Liver (tissue), 7 donors: ENCODE measurements at regions not wholly inside any gene's neighbourhood (a gene's known extent, or its start where the extent isn't known, plus 50 kb on each side); places are given as distances from the start of the nearest gene placed in this dataset.

Experiments
- DNase-seq: peaks from one replicate; pipeline ENCODE4 v3.0.0-alpha.2; 2017; ENCODE audit warnings: low spot score
- H3K27ac ChIP-seq, 2 donors: one replicate each; pipeline ENCODE4 v1.7.0; 2013; ENCODE audit warnings: inconsistent platforms in 2 of 2, low read length in 2 of 2, control low read depth in 1 of 2, low read depth in 1 of 2, mild to moderate bottlenecking in 1 of 2
- H3K27me3 ChIP-seq, 4 donors: one replicate each; pipeline versions ENCODE4 v1.6.1 to v1.7.0; 2013; ENCODE audit warnings: low read length in 3 of 4, inconsistent platforms in 1 of 4, mild to moderate bottlenecking in 1 of 4, moderate library complexity in 1 of 4; ENCODE audit not compliant: control insufficient read depth in 4 of 4, insufficient read depth in 4 of 4
- H3K36me3 ChIP-seq, 4 donors: one replicate each; pipeline versions ENCODE4 v1.6.1 to v1.7.0; 2013; ENCODE audit warnings: low read length in 3 of 4, mild to moderate bottlenecking in 3 of 4, low read depth in 1 of 4, moderate library complexity in 1 of 4; ENCODE audit not compliant: control insufficient read depth in 4 of 4, insufficient read depth in 3 of 4
- H3K4me1 ChIP-seq, 4 donors: one replicate each; pipeline versions ENCODE4 v1.6.1 to v1.7.0; 2013; ENCODE audit warnings: low read length in 3 of 4, mild to moderate bottlenecking in 3 of 4, moderate library complexity in 1 of 4; ENCODE audit not compliant: control insufficient read depth in 4 of 4, insufficient read depth in 4 of 4
- H3K4me3 ChIP-seq, 3 donors: one replicate each; pipeline versions ENCODE4 v1.6.1 to v1.7.0; 2013; ENCODE audit warnings: low read length in 3 of 3, control low read depth in 1 of 3, low read depth in 1 of 3, mild to moderate bottlenecking in 1 of 3
- H3K9ac ChIP-seq, 2 donors: one replicate each; pipeline ENCODE4 v1.7.0; 2013; ENCODE audit warnings: low read length in 2 of 2, mild to moderate bottlenecking in 2 of 2, moderate library complexity in 2 of 2, control low read depth in 1 of 2, low read depth in 1 of 2
- H3K9me3 ChIP-seq, 4 donors: one replicate each; pipeline versions ENCODE4 v1.6.1 to v1.7.0; 2013; ENCODE audit warnings: low read length in 3 of 4; ENCODE audit not compliant: control insufficient read depth in 4 of 4
- ATF3 ChIP-seq: IDR thresholded peaks from 2 replicates; pipeline ENCODE4 v1.6.1; 2016; ENCODE audit warnings: antibody characterized with exemption
- EGR1 ChIP-seq, 2 donors: IDR thresholded peaks; 2 replicates each; pipeline ENCODE4 v1.6.1; 2016 to 2018; ENCODE audit warnings: antibody characterized with exemption in 2 of 2, low read depth in 2 of 2
- HNF4A ChIP-seq, 2 donors: conservative IDR thresholded peaks; 2 replicates each; pipeline ENCODE4 v1.6.1; 2016; ENCODE audit warnings: antibody characterized with exemption in 2 of 2, mild to moderate bottlenecking in 2 of 2
- JUND ChIP-seq, 2 donors: IDR thresholded peaks; 2 replicates each; pipeline ENCODE4 v1.6.1; 2016; ENCODE audit warnings: antibody characterized with exemption in 2 of 2
- NR2F2 ChIP-seq: IDR thresholded peaks from 2 replicates; pipeline ENCODE4 v1.6.1; 2016; ENCODE audit warnings: antibody characterized with exemption
- RAD21 ChIP-seq, 2 donors: IDR thresholded peaks; 2 replicates each; pipeline ENCODE4 v1.6.1; 2016; ENCODE audit warnings: antibody characterized with exemption in 2 of 2, mild to moderate bottlenecking in 2 of 2
- RXRA ChIP-seq, 2 donors: IDR thresholded peaks; 2 replicates each; pipeline ENCODE4 v1.6.1; 2017 to 2018; ENCODE audit warnings: antibody characterized with exemption in 2 of 2, mild to moderate bottlenecking in 1 of 2
- SP1 ChIP-seq: IDR thresholded peaks from 2 replicates; pipeline ENCODE4 v1.6.1; 2018; ENCODE audit warnings: antibody characterized with exemption, mild to moderate bottlenecking
- WGBS: extraction: QIAGEN DNeasy Blood & Tissue Kit; methylation state at CpG from one replicate; pipeline ENCODE4 v1.1.7; 2013; 5-methylcytosine and 5-hydroxymethylcytosine counted together
- TF ChIP-seq, protein P1 (sequence below): IDR thresholded peaks from 2 replicates; pipeline ENCODE4 v1.6.1; 2016; ENCODE audit warnings: antibody characterized with exemption, mild to moderate bottlenecking
- donor health status: healthy.
- donor health status: healthy.
- donor health status: healthy.
- donor health status: healthy.

DNA sequence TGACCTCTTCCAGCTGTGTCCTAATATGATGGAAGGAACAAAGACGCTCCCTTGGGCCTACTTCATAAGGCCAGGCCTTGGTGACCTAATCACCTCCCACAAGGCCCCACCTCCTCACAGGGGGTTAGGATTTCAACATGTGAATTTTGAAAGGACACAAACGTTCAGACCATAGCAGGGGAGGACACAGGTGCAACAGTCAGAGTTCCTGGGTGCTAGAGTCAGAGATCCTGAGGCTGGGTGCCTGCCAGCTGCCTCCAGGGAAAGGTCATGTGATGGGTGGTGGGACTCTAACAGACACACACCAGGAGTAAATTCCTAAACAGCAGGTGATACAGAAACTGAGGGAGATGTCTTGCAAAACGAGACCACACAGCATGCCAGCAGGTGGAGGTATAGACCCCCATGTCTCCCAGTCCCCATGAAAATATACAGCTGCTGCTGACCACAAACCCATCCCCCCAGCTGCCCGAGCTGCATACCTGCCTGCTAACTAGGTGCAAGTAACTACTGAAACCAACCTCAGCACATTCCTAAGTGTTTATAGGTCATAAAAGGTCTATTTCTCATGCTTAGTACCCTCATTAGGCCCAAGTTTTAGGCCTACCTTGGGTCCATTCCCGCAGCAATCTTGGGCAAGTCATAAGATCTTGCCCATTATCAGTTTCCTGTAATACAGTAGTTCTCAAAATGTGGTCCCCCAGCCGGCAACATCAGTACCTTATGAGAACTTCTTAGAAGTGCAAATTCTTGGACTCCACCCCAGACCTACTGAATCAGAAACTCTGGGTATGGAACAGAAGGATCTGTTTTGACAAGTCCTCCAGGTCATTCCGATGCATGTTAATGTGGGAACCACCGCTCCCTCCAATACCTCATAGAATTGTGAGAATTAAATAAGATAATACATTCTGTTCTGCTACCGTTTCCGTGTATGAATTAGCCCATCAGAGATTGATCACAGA is 245.3 kb downstream of the ENC1 start:
- peak; percentile 40 for DNase-seq
- Histone ChIP-seq H3K27ac (no peak overlapping the region), H3K4me3 (no peak overlapping the region)

DNA sequence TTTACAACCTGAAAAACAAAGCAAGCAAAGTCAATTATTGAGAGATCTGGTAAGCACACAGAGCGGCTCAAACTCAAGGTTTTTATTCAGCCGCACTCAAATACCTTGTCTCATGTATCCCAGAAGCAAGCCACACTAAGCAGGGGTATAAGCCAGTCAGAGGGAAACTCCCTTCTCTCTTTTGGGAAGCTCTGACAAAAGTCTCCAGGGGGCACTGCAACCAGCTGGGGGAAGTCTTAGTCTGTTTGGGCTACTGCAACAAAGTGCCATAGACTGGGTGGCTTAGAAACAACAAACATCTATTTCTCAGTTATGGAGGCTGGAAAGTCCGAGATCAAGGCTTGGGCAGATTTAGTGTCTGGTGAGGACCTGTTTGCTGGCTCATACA is 246.0 kb downstream of the ENC1 start:
- no peak overlapping the region for H3K27ac ChIP-seq
- TF ChIP-seq, protein P1, sequence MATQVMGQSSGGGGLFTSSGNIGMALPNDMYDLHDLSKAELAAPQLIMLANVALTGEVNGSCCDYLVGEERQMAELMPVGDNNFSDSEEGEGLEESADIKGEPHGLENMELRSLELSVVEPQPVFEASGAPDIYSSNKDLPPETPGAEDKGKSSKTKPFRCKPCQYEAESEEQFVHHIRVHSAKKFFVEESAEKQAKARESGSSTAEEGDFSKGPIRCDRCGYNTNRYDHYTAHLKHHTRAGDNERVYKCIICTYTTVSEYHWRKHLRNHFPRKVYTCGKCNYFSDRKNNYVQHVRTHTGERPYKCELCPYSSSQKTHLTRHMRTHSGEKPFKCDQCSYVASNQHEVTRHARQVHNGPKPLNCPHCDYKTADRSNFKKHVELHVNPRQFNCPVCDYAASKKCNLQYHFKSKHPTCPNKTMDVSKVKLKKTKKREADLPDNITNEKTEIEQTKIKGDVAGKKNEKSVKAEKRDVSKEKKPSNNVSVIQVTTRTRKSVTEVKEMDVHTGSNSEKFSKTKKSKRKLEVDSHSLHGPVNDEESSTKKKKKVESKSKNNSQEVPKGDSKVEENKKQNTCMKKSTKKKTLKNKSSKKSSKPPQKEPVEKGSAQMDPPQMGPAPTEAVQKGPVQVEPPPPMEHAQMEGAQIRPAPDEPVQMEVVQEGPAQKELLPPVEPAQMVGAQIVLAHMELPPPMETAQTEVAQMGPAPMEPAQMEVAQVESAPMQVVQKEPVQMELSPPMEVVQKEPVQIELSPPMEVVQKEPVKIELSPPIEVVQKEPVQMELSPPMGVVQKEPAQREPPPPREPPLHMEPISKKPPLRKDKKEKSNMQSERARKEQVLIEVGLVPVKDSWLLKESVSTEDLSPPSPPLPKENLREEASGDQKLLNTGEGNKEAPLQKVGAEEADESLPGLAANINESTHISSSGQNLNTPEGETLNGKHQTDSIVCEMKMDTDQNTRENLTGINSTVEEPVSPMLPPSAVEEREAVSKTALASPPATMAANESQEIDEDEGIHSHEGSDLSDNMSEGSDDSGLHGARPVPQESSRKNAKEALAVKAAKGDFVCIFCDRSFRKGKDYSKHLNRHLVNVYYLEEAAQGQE = no peak
- TF ChIP-seq RAD21 (IDR thresholded peaks at IDR 0.05) = peak; percentile 29 to 55
- no peaks in the 10 kb centered on the region for H3K36me3 ChIP-seq
- no peaks in the 10 kb centered on the region for H3K27me3 ChIP-seq
- no peak for DNase-seq
- no peak overlapping the region for H3K4me3 ChIP-seq
- no peak overlapping the region for H3K9ac ChIP-seq
- WGBS = 94% methylated on average over 3 of the region's 3 CpGs
- peaks cover 0 to 3% (median under 1%) of the 10 kb centered on the region in 4 donors for H3K4me1 ChIP-seq
- no peaks in the 10 kb centered on the region for H3K9me3 ChIP-seq

More for the DNA sequence above, 245.3 kb downstream of the ENC1 start:
- 84% methylated on average over 10 of the region's 10 CpGs for WGBS
- TF ChIP-seq, protein P1 = no peak
- peak in 1 of 2 donors; percentile 4 for TF ChIP-seq RAD21 (IDR thresholded peaks at IDR 0.05)
- TF ChIP-seq NR2F2 = no peak
- no peak for TF ChIP-seq ATF3
- no peak for TF ChIP-seq SP1
- TF ChIP-seq JUND (IDR thresholded peaks at IDR 0.05) = no peak
- peak; percentile 12 to 16 for TF ChIP-seq RXRA (IDR thresholded peaks at IDR 0.05)
- no peak for TF ChIP-seq EGR1 (IDR thresholded peaks at IDR 0.05; ENCODE audit: low read depth in 2 of 2)
- TF ChIP-seq HNF4A (conservative IDR thresholded peaks at IDR 0.05) = peak in 1 of 2 donors; percentile 43
- Histone ChIP-seq H3K36me3 (no peaks in the 10 kb centered on the region), H3K4me1 (peaks cover 0 to 5% (median 2%) of the 10 kb centered on the region in 4 donors), H3K9me3 (no peaks in the 10 kb centered on the region), H3K27me3 (no peaks in the 10 kb centered on the region), H3K9ac (no peak overlapping the region)
